B cell (primary cell): ENCODE measurements at regions not wholly inside any gene's neighbourhood (a gene's known extent, or its start where the extent isn't known, plus 50 kb on each side); places are given as distances from the start of the nearest gene placed in this dataset.

Experiments used
- ATAC-seq: fragments of 200-7000 bp; cut with Tn5 transposase; one replicate; pipeline ENCODE4 v1.10.0; 2021; ENCODE audit warnings: low read depth, mild to moderate bottlenecking, moderate number of reproducible peaks, moderate library complexity
- CTCF ChIA-PET: fragments of 350-600 bp; sonication (Branson Sonifier 250); formaldehyde crosslinking; loops from one replicate; lab custom pipeline; 2021; ENCODE audit warnings: antibody characterized with exemption, inconsistent platforms; lab: Charles Lee
- POLR2A ChIA-PET: fragments of 350-600 bp; sonication (Branson Sonifier 250); formaldehyde crosslinking; loops from one replicate; lab custom pipeline; 2021; ENCODE audit warnings: antibody characterized with exemption; lab: Charles Lee
- DNase-seq: peaks from one replicate; pipeline ENCODE4 v3.0.0; 2013
- H2AFZ ChIP-seq: 2 replicates; pipeline ENCODE4 v1.6.1; 2012; ENCODE audit warnings: mild to moderate bottlenecking, low read depth, low read length; ENCODE audit not compliant: insufficient read depth, poor library complexity, severe bottlenecking
- H3K27ac ChIP-seq, 2 donors: 1 replicate in 1 of 2; 2 replicates in 1 of 2; pipeline ENCODE4 v1.5.1; 2012 to 2013; ENCODE audit warnings: low read length in 2 of 2, mild to moderate bottlenecking in 2 of 2, moderate library complexity in 1 of 2
- H3K27me3 ChIP-seq, 4 experiments: fragments of 200-600 bp in 1 of 4; sonication (generic) in 1 of 4; replicated peaks in 1 of 4; 1 replicate in 2 of 4; 2 replicates in 2 of 4; pipeline versions ENCODE4 v1.6.1 to v1.7.0; 2013 to 2016; ENCODE audit warnings: low read length in 3 of 4, mild to moderate bottlenecking in 2 of 4, mixed read lengths in 1 of 4, moderate library complexity in 1 of 4; ENCODE audit not compliant: insufficient read depth in 4 of 4, control insufficient read depth in 3 of 4; ENCODE audit errors: control extremely low read depth in 1 of 4
- H3K36me3 ChIP-seq, 2 experiments: replicated peaks in 1 of 2; 1 replicate in 1 of 2; 2 replicates in 1 of 2; pipeline versions ENCODE4 v1.6.1 to v1.7.1; 2013; ENCODE audit warnings: low read length in 1 of 2; ENCODE audit not compliant: insufficient read depth in 2 of 2, control insufficient read depth in 1 of 2; ENCODE audit errors: control extremely low read depth in 1 of 2, extremely low read depth in 1 of 2
- H3K4me1 ChIP-seq, 2 donors: fragments of 200-600 bp in 1 of 2; sonication (generic) in 1 of 2; 1 replicate in 1 of 2; 2 replicates in 1 of 2; pipeline versions ENCODE4 v1.5.1 to v1.6.1; 2013 to 2017; ENCODE audit warnings: low read length in 2 of 2; ENCODE audit not compliant: control insufficient read depth in 2 of 2, insufficient read depth in 2 of 2
- H3K4me2 ChIP-seq: replicated peaks from 2 replicates; pipeline ENCODE3; 2012; ENCODE audit warnings: mild to moderate bottlenecking, low read depth, low read length; ENCODE audit not compliant: poor library complexity, severe bottlenecking
- H3K4me3 ChIP-seq, 5 experiments: fragments of 200-600 bp in 1 of 5; sonication (generic) in 1 of 5; 1 replicate in 3 of 5; 2 replicates in 2 of 5; pipeline versions ENCODE4 v1.5.1 to v1.7.0; 2011 to 2016; ENCODE audit warnings: low read length in 4 of 5, mild to moderate bottlenecking in 4 of 5, low read depth in 2 of 5, control low read depth in 1 of 5, moderate library complexity in 1 of 5; ENCODE audit not compliant: insufficient read depth in 1 of 5; ENCODE audit errors: control extremely low read depth in 1 of 5, extremely low read depth in 1 of 5
- H3K79me2 ChIP-seq: fragments of 200-600 bp; sonication (generic); one replicate; pipeline ENCODE4 v1.6.0; 2016; ENCODE audit warnings: low read length; ENCODE audit not compliant: control insufficient read depth, insufficient read depth
- H3K9ac ChIP-seq: fragments of 200-600 bp; sonication (generic); 2 replicates; pipeline ENCODE4 v1.6.1; 2017; ENCODE audit warnings: mild to moderate bottlenecking, low read length, moderate library complexity
- H3K9me3 ChIP-seq, 3 donors: one replicate each; pipeline versions ENCODE4 v1.6.1 to v1.7.1; 2013; ENCODE audit warnings: low read length in 2 of 3; ENCODE audit not compliant: control insufficient read depth in 2 of 3, insufficient read depth in 1 of 3; ENCODE audit errors: control extremely low read depth in 1 of 3
- H4K20me1 ChIP-seq: 2 replicates; pipeline ENCODE4 v1.6.0; 2012; ENCODE audit warnings: mild to moderate bottlenecking, low read length; ENCODE audit not compliant: insufficient read depth, control insufficient read depth, poor library complexity, severe bottlenecking
- H3K27ac Mint-ChIP-seq: one replicate; pipeline ENCODE4 v1.8.0; 2021; ENCODE audit warnings: mixed read lengths
- H3K27me3 Mint-ChIP-seq: one replicate; pipeline ENCODE4 v1.8.0; 2021; ENCODE audit warnings: mixed read lengths
- H3K4me1 Mint-ChIP-seq: one replicate; pipeline ENCODE4 v1.8.0; 2021; ENCODE audit warnings: mixed read lengths
- H3K4me3 Mint-ChIP-seq: one replicate; pipeline ENCODE4 v1.8.0; 2021; ENCODE audit warnings: mixed read lengths
- H3K9me3 Mint-ChIP-seq: one replicate; pipeline ENCODE4 v1.8.0; 2022; ENCODE audit warnings: mixed read lengths; ENCODE audit not compliant: insufficient read depth
- EZH2 ChIP-seq: IDR thresholded peaks from 2 replicates; pipeline ENCODE4 v1.6.1; 2012; ENCODE audit warnings: borderline replicate concordance, low read depth, mild to moderate bottlenecking, moderate library complexity, low read length; ENCODE audit not compliant: insufficient read depth, poor library complexity, severe bottlenecking
- WGBS: methylation state at CpG from one replicate; pipeline ENCODE4 v1.1.5; 2013; ENCODE audit warnings: missing lambda C conversion rate; ENCODE audit not compliant: insufficient coverage; 5-methylcytosine and 5-hydroxymethylcytosine counted together
- intact Hi-C: fragments of 100-400 bp; cut with micrococcal nuclease; formaldehyde crosslinking; loops from one replicate; pipeline ENCODE4 v1.10.0; 2022
- TF ChIP-seq, protein P1 (sequence below): fragments of 200-600 bp; IDR thresholded peaks from one replicate; pipeline ENCODE4 v1.8.0; 2022; ENCODE audit warnings: antibody characterized with exemption, mild to moderate bottlenecking

DNA sequence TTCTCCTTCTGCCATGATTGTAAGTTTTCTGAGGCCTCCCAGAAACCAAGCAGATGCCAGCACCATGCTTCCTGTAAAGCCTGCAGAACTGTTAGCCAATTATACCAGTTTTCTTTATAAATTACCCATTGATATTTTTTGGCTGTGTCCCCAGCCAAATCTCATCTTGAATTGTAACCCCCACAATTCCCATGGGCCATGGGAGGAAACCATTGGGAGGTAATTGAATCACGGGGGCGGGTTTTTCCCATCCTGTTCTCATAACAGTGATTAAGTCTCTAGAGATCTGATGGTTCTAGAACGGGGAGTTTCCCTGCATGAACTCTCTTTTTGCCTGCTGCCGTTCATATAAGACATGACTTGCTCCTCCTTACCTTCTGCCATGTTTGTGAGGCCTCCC lies 788.5 kb downstream of the C6orf118 start:
- H3K36me3 ChIP-seq = no peaks in the 10 kb centered on the region
- no peak overlapping the region for H3K4me3 ChIP-seq
- H3K9me3 ChIP-seq = peaks cover 0 to 9% (median 2%) of the 10 kb centered on the region in 3 donors
- H3K79me2 ChIP-seq = no peaks in the 10 kb centered on the region
- DNase-seq (no peak), ATAC-seq (no peak)
- no peak overlapping the region for H3K9ac ChIP-seq
- H3K4me2 ChIP-seq = no peak overlapping the region
- H3K27me3 Mint-ChIP-seq = no peaks in the 10 kb centered on the region
- H3K27me3 ChIP-seq = no peaks in the 10 kb centered on the region
- peaks cover 6% of the 10 kb centered on the region for H3K9me3 Mint-ChIP-seq
- WGBS = 74% methylated on average over 2 of the region's 4 CpGs
- POLR2A ChIA-PET = no interaction called here
- TF ChIP-seq, protein P1, sequence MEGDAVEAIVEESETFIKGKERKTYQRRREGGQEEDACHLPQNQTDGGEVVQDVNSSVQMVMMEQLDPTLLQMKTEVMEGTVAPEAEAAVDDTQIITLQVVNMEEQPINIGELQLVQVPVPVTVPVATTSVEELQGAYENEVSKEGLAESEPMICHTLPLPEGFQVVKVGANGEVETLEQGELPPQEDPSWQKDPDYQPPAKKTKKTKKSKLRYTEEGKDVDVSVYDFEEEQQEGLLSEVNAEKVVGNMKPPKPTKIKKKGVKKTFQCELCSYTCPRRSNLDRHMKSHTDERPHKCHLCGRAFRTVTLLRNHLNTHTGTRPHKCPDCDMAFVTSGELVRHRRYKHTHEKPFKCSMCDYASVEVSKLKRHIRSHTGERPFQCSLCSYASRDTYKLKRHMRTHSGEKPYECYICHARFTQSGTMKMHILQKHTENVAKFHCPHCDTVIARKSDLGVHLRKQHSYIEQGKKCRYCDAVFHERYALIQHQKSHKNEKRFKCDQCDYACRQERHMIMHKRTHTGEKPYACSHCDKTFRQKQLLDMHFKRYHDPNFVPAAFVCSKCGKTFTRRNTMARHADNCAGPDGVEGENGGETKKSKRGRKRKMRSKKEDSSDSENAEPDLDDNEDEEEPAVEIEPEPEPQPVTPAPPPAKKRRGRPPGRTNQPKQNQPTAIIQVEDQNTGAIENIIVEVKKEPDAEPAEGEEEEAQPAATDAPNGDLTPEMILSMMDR = no peak
- no peak for TF ChIP-seq EZH2
- no peaks in the 10 kb centered on the region for H3K4me1 ChIP-seq
- no peaks in the 10 kb centered on the region for H3K4me1 Mint-ChIP-seq
- H4K20me1 ChIP-seq = no peaks in the 10 kb centered on the region
- no peak overlapping the region for H3K27ac ChIP-seq
- CTCF ChIA-PET = no interaction called here
- H3K4me3 Mint-ChIP-seq = no peak overlapping the region
- no peak overlapping the region for H3K27ac Mint-ChIP-seq
- intact Hi-C loops = no loop called here
- no peak overlapping the region for H2AFZ ChIP-seq

DNA sequence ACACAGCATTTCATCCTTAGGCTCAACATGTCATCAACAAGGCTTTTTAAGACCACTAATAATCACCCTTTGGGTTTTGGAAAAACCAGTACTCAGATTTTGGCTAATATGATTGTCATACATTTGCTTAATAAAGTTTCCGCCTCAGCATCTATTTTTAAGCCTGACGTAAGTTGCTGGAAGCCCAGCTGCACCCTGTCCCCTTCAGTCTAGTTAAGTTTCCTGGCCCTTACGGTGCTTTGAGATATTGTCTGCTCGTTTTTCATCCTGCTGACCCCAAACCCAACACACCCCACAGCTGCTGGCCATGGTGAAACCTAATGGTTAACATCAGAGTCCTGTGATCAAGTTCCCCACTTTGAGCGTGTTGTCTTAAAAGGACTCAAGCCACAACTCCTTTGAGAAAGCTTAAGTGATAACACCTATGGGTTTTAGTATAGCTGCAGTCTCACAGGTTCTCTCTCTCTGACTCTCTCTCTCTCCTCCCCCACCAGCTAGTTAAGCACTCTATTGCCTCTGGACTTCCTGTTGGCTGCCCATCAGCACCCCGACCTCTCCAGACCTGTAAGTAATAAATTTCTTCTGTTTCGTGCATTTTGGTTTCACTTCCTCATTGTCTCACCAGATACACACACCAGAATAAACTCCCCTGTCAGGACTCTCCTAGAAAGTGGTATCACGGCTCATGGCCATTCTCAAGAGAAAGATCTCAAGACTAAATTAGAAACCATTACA lies 802.0 kb downstream of the C6orf118 start:
- no peak overlapping the region for H3K4me3 ChIP-seq
- H3K27me3 ChIP-seq = no peaks in the 10 kb centered on the region
- Mint-ChIP-seq H3K27ac (no peak overlapping the region), H3K4me1 (no peaks in the 10 kb centered on the region), H3K4me3 (no peak overlapping the region), H3K27me3 (no peaks in the 10 kb centered on the region), H3K9me3 (peaks cover 3% of the 10 kb centered on the region)
- no peak for DNase-seq
- ATAC-seq = no peak
- H3K9me3 ChIP-seq = peaks cover 0 to 12% (median 0%) of the 10 kb centered on the region in 3 donors
- TF ChIP-seq EZH2 = no peak
- TF ChIP-seq, protein P1 = no peak
- H3K9ac ChIP-seq = no peak overlapping the region
- H3K36me3 ChIP-seq = no peaks in the 10 kb centered on the region
- intact Hi-C loops = no loop called here
- no peaks in the 10 kb centered on the region for H4K20me1 ChIP-seq
- H3K27ac ChIP-seq = no peak overlapping the region
- H3K79me2 ChIP-seq = no peaks in the 10 kb centered on the region
- ChIA-PET CTCF (no interaction called here), POLR2A (no interaction called here)
- WGBS = 90% methylated on average over 5 of the region's 8 CpGs
- H2AFZ ChIP-seq = no peak overlapping the region
- H3K4me1 ChIP-seq = no peaks in the 10 kb centered on the region
- H3K4me2 ChIP-seq = no peak overlapping the region
